Ishikawa (cell line): ENCODE measurements at regions not wholly inside any gene's neighbourhood (a gene's known extent, or its start where the extent isn't known, plus 50 kb on each side); places are given as distances from the start of the nearest gene placed in this dataset.

Experiments used
- CEBPB ChIP-seq: IDR thresholded peaks from 2 replicates; pipeline ENCODE4 v1.6.1; 2012
- CREB1 ChIP-seq: IDR thresholded peaks from 2 replicates; pipeline ENCODE4 v1.6.1; 2012; ENCODE audit warnings: low read depth
- EGR1 ChIP-seq: IDR thresholded peaks from 2 replicates; pipeline ENCODE4 v1.6.1; 2012
- EP300 ChIP-seq: IDR thresholded peaks from 2 replicates; pipeline ENCODE4 v1.6.1; 2012; ENCODE audit warnings: borderline replicate concordance
- FOXM1 ChIP-seq: IDR thresholded peaks from 2 replicates; pipeline ENCODE4 v1.6.1; 2012; ENCODE audit warnings: low read depth, borderline replicate concordance
- NFIC ChIP-seq: IDR thresholded peaks from 2 replicates; pipeline ENCODE4 v1.6.1; 2012
- RAD21 ChIP-seq: IDR thresholded peaks from 2 replicates; pipeline ENCODE4 v1.6.1; 2012; ENCODE audit warnings: low read depth
- TAF1 ChIP-seq: IDR thresholded peaks from 2 replicates; pipeline ENCODE4 v1.6.1; 2012; ENCODE audit warnings: low read depth, mild to moderate bottlenecking
- TCF12 ChIP-seq: IDR thresholded peaks from 2 replicates; pipeline ENCODE4 v1.6.1; 2012; ENCODE audit warnings: low read depth
- TEAD4 ChIP-seq: IDR thresholded peaks from 2 replicates; pipeline ENCODE4 v1.6.1; 2012
- USF1 ChIP-seq: IDR thresholded peaks from 2 replicates; pipeline ENCODE4 v1.6.1; 2012
- YY1 ChIP-seq: IDR thresholded peaks from 2 replicates; pipeline ENCODE4 v1.6.1; 2012; ENCODE audit warnings: low read depth
- ZBTB7A ChIP-seq: IDR thresholded peaks from 2 replicates; pipeline ENCODE4 v1.6.1; 2012; ENCODE audit warnings: low read depth
- TF ChIP-seq, protein P1 (sequence below): IDR thresholded peaks from 2 replicates; pipeline ENCODE4 v1.6.1; 2012; ENCODE audit warnings: low read depth, mild to moderate bottlenecking
- TF ChIP-seq, protein P2 (sequence below): IDR thresholded peaks from 2 replicates; pipeline ENCODE4 v1.6.1; 2012

DNA sequence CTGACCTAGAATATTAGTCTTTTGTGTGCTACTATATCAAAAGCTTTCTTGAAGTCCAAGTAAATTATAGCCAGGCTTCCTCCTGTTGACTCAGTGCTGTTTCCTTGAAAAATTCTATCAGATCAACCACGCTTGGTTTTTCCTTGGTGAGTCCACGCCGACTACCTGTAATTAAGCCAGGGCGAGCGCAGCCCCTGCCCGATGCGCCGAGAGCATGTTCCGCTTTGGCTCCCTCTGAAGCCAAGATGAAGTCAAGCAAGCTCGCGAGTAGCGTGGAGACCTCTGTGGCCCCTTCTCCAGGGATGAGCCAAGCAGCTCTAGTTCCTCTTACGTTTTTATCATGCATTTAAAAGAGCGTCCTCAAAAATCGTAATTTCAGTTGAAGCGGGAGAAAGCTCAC, 641.2 kb downstream of the CDH26 start:
- TF ChIP-seq EGR1 (no peak), TEAD4 (no peak), USF1 (no peak), ZBTB7A (no peak)
- TF ChIP-seq, protein P1, sequence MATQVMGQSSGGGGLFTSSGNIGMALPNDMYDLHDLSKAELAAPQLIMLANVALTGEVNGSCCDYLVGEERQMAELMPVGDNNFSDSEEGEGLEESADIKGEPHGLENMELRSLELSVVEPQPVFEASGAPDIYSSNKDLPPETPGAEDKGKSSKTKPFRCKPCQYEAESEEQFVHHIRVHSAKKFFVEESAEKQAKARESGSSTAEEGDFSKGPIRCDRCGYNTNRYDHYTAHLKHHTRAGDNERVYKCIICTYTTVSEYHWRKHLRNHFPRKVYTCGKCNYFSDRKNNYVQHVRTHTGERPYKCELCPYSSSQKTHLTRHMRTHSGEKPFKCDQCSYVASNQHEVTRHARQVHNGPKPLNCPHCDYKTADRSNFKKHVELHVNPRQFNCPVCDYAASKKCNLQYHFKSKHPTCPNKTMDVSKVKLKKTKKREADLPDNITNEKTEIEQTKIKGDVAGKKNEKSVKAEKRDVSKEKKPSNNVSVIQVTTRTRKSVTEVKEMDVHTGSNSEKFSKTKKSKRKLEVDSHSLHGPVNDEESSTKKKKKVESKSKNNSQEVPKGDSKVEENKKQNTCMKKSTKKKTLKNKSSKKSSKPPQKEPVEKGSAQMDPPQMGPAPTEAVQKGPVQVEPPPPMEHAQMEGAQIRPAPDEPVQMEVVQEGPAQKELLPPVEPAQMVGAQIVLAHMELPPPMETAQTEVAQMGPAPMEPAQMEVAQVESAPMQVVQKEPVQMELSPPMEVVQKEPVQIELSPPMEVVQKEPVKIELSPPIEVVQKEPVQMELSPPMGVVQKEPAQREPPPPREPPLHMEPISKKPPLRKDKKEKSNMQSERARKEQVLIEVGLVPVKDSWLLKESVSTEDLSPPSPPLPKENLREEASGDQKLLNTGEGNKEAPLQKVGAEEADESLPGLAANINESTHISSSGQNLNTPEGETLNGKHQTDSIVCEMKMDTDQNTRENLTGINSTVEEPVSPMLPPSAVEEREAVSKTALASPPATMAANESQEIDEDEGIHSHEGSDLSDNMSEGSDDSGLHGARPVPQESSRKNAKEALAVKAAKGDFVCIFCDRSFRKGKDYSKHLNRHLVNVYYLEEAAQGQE, result no peak
- TF ChIP-seq, protein P2, sequence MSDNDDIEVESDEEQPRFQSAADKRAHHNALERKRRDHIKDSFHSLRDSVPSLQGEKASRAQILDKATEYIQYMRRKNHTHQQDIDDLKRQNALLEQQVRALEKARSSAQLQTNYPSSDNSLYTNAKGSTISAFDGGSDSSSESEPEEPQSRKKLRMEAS, result no peak

DNA sequence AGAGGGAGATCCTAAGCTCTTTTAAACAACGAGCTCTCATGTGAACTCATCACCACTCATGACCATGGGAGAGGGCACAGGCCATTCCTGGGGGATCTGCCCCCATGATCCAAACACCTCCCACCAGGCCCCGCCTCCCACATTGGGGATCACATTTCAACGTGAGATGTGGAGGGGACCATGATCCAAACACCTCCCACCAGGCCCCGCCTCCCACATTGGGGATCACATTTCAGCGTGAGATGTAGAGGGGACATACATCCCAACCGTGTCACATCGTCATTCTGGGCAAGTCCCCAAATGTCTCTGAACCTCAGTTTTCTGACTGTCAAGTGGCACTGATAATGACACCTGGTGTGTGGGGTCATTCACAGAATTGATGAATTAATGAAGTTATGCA, 641.8 kb downstream of the CDH26 start:
- no peak for TF ChIP-seq TEAD4
- TF ChIP-seq, protein P2, result no peak
- TF ChIP-seq CREB1, result no peak
- TF ChIP-seq TCF12, result no peak
- no peak for TF ChIP-seq EP300
- TF ChIP-seq USF1, result no peak
- TF ChIP-seq, protein P1, result no peak
- TF ChIP-seq YY1, result no peak
- TF ChIP-seq FOXM1, result no peak
- no peak for TF ChIP-seq RAD21
- TF ChIP-seq TAF1, result no peak
- TF ChIP-seq CEBPB, result no peak

- no peak for TF ChIP-seq TCF12
Observed at GRCh38 chr20:60624066-60624465, 628.0 kb upstream of the CDH4 start.

GRCh38 chr20:60627751-60628565, 624.1 kb upstream of the CDH4 start:
- TF ChIP-seq TEAD4 (no peak), USF1 (no peak), RAD21 (no peak), CREB1 (no peak), NFIC (no peak), TCF12 (no peak), FOXM1 (no peak), EP300 (no peak), ZBTB7A (no peak), TAF1 (no peak), CEBPB (no peak), EGR1 (no peak), YY1 (no peak)
- TF ChIP-seq, protein P2, result no peak
- TF ChIP-seq, protein P1, result no peak
